ENCODE measurements at regions not wholly inside any gene's neighbourhood (a gene's known extent, or its start where the extent isn't known, plus 50 kb on each side); places are given as distances from the start of the nearest gene placed in this dataset.

- Histone ChIP-seq H3K4me1 (ENCODE audit: insufficient read depth) (peaks cover 8% of the 10 kb centered on the region), H3K27ac (ENCODE audit: low read depth) (no peak overlapping the region), H3K36me3 (ENCODE audit: insufficient read depth) (no peaks in the 10 kb centered on the region), H3K4me2 (0 out of 2 replicates have a peak overlapping the region, but pooled peaks have one; percentile 5), H3F3A (replicated peaks; ENCODE audit: low read depth) (no peaks in the 10 kb centered on the region), H3K27me3 (ENCODE audit: insufficient read depth) (0 out of 2 replicates have a peak, but pooled peaks cover 3% of the 10 kb centered on the region), H4K20me1 (replicated peaks; ENCODE audit: insufficient read depth) (no peaks in the 10 kb centered on the region), H3K9me2 (ENCODE audit: insufficient read depth) (no peaks in the 10 kb centered on the region), H2AFZ (no peak overlapping the region), H3K79me2 (replicated peaks; ENCODE audit: insufficient read depth) (no peaks in the 10 kb centered on the region), H3K4me3 (no peak overlapping the region)
- Mint-ChIP-seq H3K4me1 (peaks cover 3% of the 10 kb centered on the region; the same call in 2 of the 3 replicates), H3K27me3 (ENCODE audit: insufficient read depth, low read depth, poor library complexity) (peaks cover 7% of the 10 kb centered on the region), H3K36me3 (ENCODE audit: low read depth) (peaks cover 15% of the 10 kb centered on the region), H3K9me3 (peaks cover 28% of the 10 kb centered on the region), H3K27ac (no peak overlapping the region), H3K4me3 (no peak overlapping the region)
- ATAC-seq (no peak), DNase-seq (ENCODE audit: low spot score) (no peak)
- TF ChIP-seq CTCF (conservative IDR thresholded peaks at IDR 0.05; ENCODE audit: low read depth in 2 of 2) (no peak), POLR2AphosphoS5 (IDR thresholded peaks at IDR 0.05; ENCODE audit: low read depth) (no peak), ZNF114 (CRISPR knock-in tag; IDR thresholded peaks at IDR 0.05) (no peak), REST (IDR thresholded peaks at IDR 0.05; ENCODE audit: unreplicated experiment) (no peak), NANOG (IDR thresholded peaks at IDR 0.05; ENCODE audit: borderline replicate concordance) (no peak), STAT1 (IDR thresholded peaks at IDR 0.05; ENCODE audit: unreplicated experiment) (no peak), EZH2phosphoT487 (IDR thresholded peaks at IDR 0.05; ENCODE audit: unreplicated experiment) (no peak), ZNF331 (CRISPR knock-in tag; IDR thresholded peaks at IDR 0.05; ENCODE audit: low read depth) (no peak), ZNF462 (CRISPR knock-in tag; IDR thresholded peaks at IDR 0.05) (no peak), EZH2 (IDR thresholded peaks at IDR 0.05; ENCODE audit: low read depth, unreplicated experiment) (no peak), CREB1 (CRISPR knock-in tag; IDR thresholded peaks at IDR 0.05; ENCODE audit: low read depth) (no peak), ETS1 (IDR thresholded peaks at IDR 0.05) (no peak), JUNB (IDR thresholded peaks at IDR 0.05; ENCODE audit: unreplicated experiment) (no peak)
Observed at GRCh38 chr2:120646994-120647393, 88.7 kb upstream of the GLI2 start.
